ENCODE measurements at regions not wholly inside any gene's neighbourhood (a gene's known extent, or its start where the extent isn't known, plus 50 kb on each side); places are given as distances from the start of the nearest gene placed in this dataset.
"Not testable (repeated sequence)": the region's sequence is repeated elsewhere in the genome, so short reads cannot be mapped to it uniquely, and the experiment has no call there.

GRCh38 chr6:144359783-144360182, 74.6 kb downstream of the UTRN start:
- no peak for DNase-seq (ENCODE audit: low read depth)

- no peak for DNase-seq (ENCODE audit: low read depth)
These were observed 75.3 kb downstream of the UTRN start for GRCh38 chr6:144360401-144360800.

GRCh38 chr6:144361016-144361415, 75.9 kb downstream of the UTRN start:
- DNase-seq (ENCODE audit: low read depth): no peak

- no peak for DNase-seq (ENCODE audit: low read depth)
These were observed 77.2 kb downstream of the UTRN start for GRCh38 chr6:144362042-144363018.

GRCh38 chr6:144364208-144364720, 79.1 kb downstream of the UTRN start:
- no peak for DNase-seq (ENCODE audit: low read depth)

- no peak for DNase-seq (ENCODE audit: low read depth)
These were observed 79.6 kb downstream of the UTRN start for GRCh38 chr6:144364782-144365181.

GRCh38 chr6:144365271-144365670, 80.1 kb downstream of the UTRN start:
- DNase-seq (ENCODE audit: low read depth): no peak

- not testable (repeated sequence) for DNase-seq (ENCODE audit: low read depth)
These were observed 84.6 kb downstream of the UTRN start for GRCh38 chr6:144369696-144370095.

GRCh38 chr6:144372116-144372515, 87.0 kb downstream of the UTRN start:
- DNase-seq (ENCODE audit: low read depth): no peak

GRCh38 chr6:144372611-144373594, 87.8 kb downstream of the UTRN start:
- DNase-seq (ENCODE audit: low read depth): no peak

GRCh38 chr6:144374525-144374924, 89.4 kb downstream of the UTRN start:
- not testable (repeated sequence) for DNase-seq (ENCODE audit: low read depth)

- no peak for DNase-seq (ENCODE audit: low read depth)
These were observed 92.6 kb downstream of the UTRN start for GRCh38 chr6:144377586-144378210.

GRCh38 chr6:144378437-144378836, 93.3 kb downstream of the UTRN start:
- DNase-seq (ENCODE audit: low read depth): no peak

- no peak for DNase-seq (ENCODE audit: low read depth)
These were observed 94.2 kb downstream of the UTRN start for GRCh38 chr6:144379356-144379755.

- not testable (repeated sequence) for DNase-seq (ENCODE audit: low read depth)
These were observed 96.4 kb downstream of the UTRN start for GRCh38 chr6:144381499-144381898.

GRCh38 chr6:144383336-144383735, 98.2 kb downstream of the UTRN start:
- no peak for DNase-seq (ENCODE audit: low read depth)

GRCh38 chr6:144384427-144384826, 99.3 kb downstream of the UTRN start:
- DNase-seq (ENCODE audit: low read depth): no peak

GRCh38 chr6:144389474-144389873, 104.3 kb downstream of the UTRN start:
- not testable (repeated sequence) for DNase-seq (ENCODE audit: low read depth)

GRCh38 chr6:144390202-144390601, 105.1 kb downstream of the UTRN start:
- DNase-seq (ENCODE audit: low read depth): no peak

GRCh38 chr6:144390886-144391285, 105.8 kb downstream of the UTRN start:
- DNase-seq (ENCODE audit: low read depth): no peak

- no peak for DNase-seq (ENCODE audit: low read depth)
These were observed 107.4 kb downstream of the UTRN start for GRCh38 chr6:144392536-144392935.

- no peak for DNase-seq (ENCODE audit: low read depth)
These were observed 109.1 kb downstream of the UTRN start for GRCh38 chr6:144394210-144394609.
